ENCODE measurements at regions not wholly inside any gene's neighbourhood (a gene's known extent, or its start where the extent isn't known, plus 50 kb on each side); places are given as distances from the start of the nearest gene placed in this dataset.

- no peak for DNase-seq
Observed at GRCh38 chr1:231108516-231109302, 53.1 kb upstream of the TRIM67 start.

- DNase-seq: no peak
Observed at GRCh38 chr1:231107600-231108326, 54.1 kb upstream of the TRIM67 start.

GRCh38 chr1:231107151-231107550 lies 54.7 kb upstream of the TRIM67 start:
- no peak for DNase-seq

- DNase-seq: no peak
Observed at GRCh38 chr1:231106347-231106746, 55.5 kb upstream of the TRIM67 start.

GRCh38 chr1:231104917-231105316 lies 56.9 kb upstream of the TRIM67 start:
- DNase-seq: no peak

GRCh38 chr1:231103961-231104360 lies 57.9 kb upstream of the TRIM67 start:
- DNase-seq: no peak

- DNase-seq: no peak
Observed at GRCh38 chr1:231099996-231100767, 60.1 kb upstream of the FAM89A start.

- DNase-seq: no peak
Observed at GRCh38 chr1:231099311-231099710, 59.3 kb upstream of the FAM89A start.

- no peak for DNase-seq
Observed at GRCh38 chr1:231095595-231095994, 55.5 kb upstream of the FAM89A start.

- DNase-seq: no peak
Observed at GRCh38 chr1:231094421-231094820, 54.4 kb upstream of the FAM89A start.

GRCh38 chr1:231093156-231093922 lies 53.3 kb upstream of the FAM89A start:
- DNase-seq: no peak

GRCh38 chr1:231092380-231092779 lies 52.3 kb upstream of the FAM89A start:
- no peak for DNase-seq

GRCh38 chr1:231091831-231092301 lies 51.8 kb upstream of the FAM89A start:
- DNase-seq: peak; percentile 75

- DNase-seq: no peak
Observed at GRCh38 chr1:231091415-231091814, 51.4 kb upstream of the FAM89A start.

Measured in hematopoietic multipotent progenitor cell treated with erythropoietin and hydrocortisone succinate and interleukin-3 and kit ligand, for 8 days (in vitro differentiated cells).